Stimulated activated CD8-positive, alpha-beta memory T cell treated with anti-CD3 and anti-CD28 coated beads, Interleukin-7, amount 100 ng/mL, for 24 hours (primary cell): ENCODE measurements at regions not wholly inside any gene's neighbourhood (a gene's known extent, or its start where the extent isn't known, plus 50 kb on each side); places are given as distances from the start of the nearest gene placed in this dataset.
"Not testable (repeated sequence)": the region's sequence is repeated elsewhere in the genome, so short reads cannot be mapped to it uniquely, and the experiment has no call there.

Source experiments
- DNase-seq: peaks from one replicate; pipeline ENCODE4 v3.0.0-alpha.2; 2020; ENCODE audit warnings: low read depth

GRCh38 chr6:28802417-28803336 lies 121.1 kb downstream of the TRIM27 start:
- DNase-seq: peak; percentile 15

- no peak for DNase-seq
These were observed 120.5 kb downstream of the TRIM27 start for GRCh38 chr6:28803337-28803709.

- DNase-seq: peak; percentile 17
These were observed 116.0 kb downstream of the TRIM27 start for GRCh38 chr6:28807682-28808280.

- no peak for DNase-seq
These were observed 115.4 kb downstream of the TRIM27 start for GRCh38 chr6:28808383-28808782.

GRCh38 chr6:28809947-28810658 lies 113.7 kb downstream of the TRIM27 start:
- no peak for DNase-seq

- DNase-seq: no peak
These were observed 113.1 kb downstream of the TRIM27 start for GRCh38 chr6:28810659-28811053.

GRCh38 chr6:28811873-28812272 lies 111.9 kb downstream of the TRIM27 start:
- DNase-seq: no peak

GRCh38 chr6:28812778-28813569 lies 110.8 kb downstream of the TRIM27 start:
- DNase-seq: no peak

GRCh38 chr6:28814032-28814976 lies 109.5 kb downstream of the TRIM27 start:
- no peak for DNase-seq

GRCh38 chr6:28816339-28816908 lies 107.4 kb downstream of the TRIM27 start:
- no peak for DNase-seq

GRCh38 chr6:28816909-28817807 lies 106.6 kb downstream of the TRIM27 start:
- DNase-seq: no peak

- no peak for DNase-seq
These were observed 106.0 kb downstream of the TRIM27 start for GRCh38 chr6:28817808-28818145.

GRCh38 chr6:28824793-28825731 lies 98.7 kb downstream of the TRIM27 start:
- DNase-seq: no peak

- no peak for DNase-seq
These were observed 98.0 kb downstream of the TRIM27 start for GRCh38 chr6:28825732-28826293.

GRCh38 chr6:28831683-28832082 lies 92.1 kb downstream of the TRIM27 start:
- DNase-seq: not testable (repeated sequence)

GRCh38 chr6:28836703-28837102 lies 87.1 kb downstream of the TRIM27 start:
- not testable (repeated sequence) for DNase-seq

- peak; percentile 34 for DNase-seq
These were observed 85.5 kb downstream of the TRIM27 start for GRCh38 chr6:28838289-28838633.
